CD4-positive, alpha-beta memory T cell (primary cell): ENCODE measurements at regions not wholly inside any gene's neighbourhood (a gene's known extent, or its start where the extent isn't known, plus 50 kb on each side); places are given as distances from the start of the nearest gene placed in this dataset.

ENCODE experiments used
- CTCF ChIA-PET: fragments of 350-600 bp; sonication (Branson Sonifier 250); formaldehyde crosslinking; loops from one replicate; lab custom pipeline; 2021; ENCODE audit warnings: inconsistent platforms; ENCODE audit not compliant: partially characterized antibody; lab: Charles Lee
- POLR2A ChIA-PET: fragments of 350-600 bp; sonication (Branson Sonifier 250); formaldehyde crosslinking; loops from one replicate; lab custom pipeline; 2021; ENCODE audit not compliant: partially characterized antibody; lab: Charles Lee
- DNase-seq, 5 donors: peaks; one replicate each; pipeline versions ENCODE4 v3.0.0 to v3.0.0-alpha.2; 2020 to 2022; ENCODE audit warnings: mixed read lengths in 1 of 5
- H3K27ac ChIP-seq: one replicate; pipeline ENCODE4 v1.7.0; 2013; ENCODE audit warnings: low read depth, low read length
- H3K27me3 ChIP-seq: 2 replicates; pipeline ENCODE4 v1.7.0; 2013; ENCODE audit warnings: mild to moderate bottlenecking, low read length, moderate library complexity; ENCODE audit not compliant: insufficient read depth
- H3K36me3 ChIP-seq: 2 replicates; pipeline ENCODE4 v1.7.0; 2013; ENCODE audit warnings: mild to moderate bottlenecking, low read length, moderate library complexity; ENCODE audit not compliant: insufficient read depth
- H3K4me1 ChIP-seq: 2 replicates; pipeline ENCODE4 v1.7.0; 2013; ENCODE audit warnings: mild to moderate bottlenecking, low read length, moderate library complexity; ENCODE audit not compliant: insufficient read depth
- H3K4me3 ChIP-seq, 2 donors: one replicate each; pipeline ENCODE4 v1.7.0; 2013; ENCODE audit warnings: low read length in 2 of 2, mild to moderate bottlenecking in 1 of 2
- H3K9me3 ChIP-seq, 2 donors: one replicate each; pipeline ENCODE4 v1.7.0; 2013; ENCODE audit warnings: low read length in 2 of 2, control low read depth in 1 of 2; ENCODE audit not compliant: control insufficient read depth in 1 of 2
- H3K27ac Mint-ChIP-seq, 7 donors: one replicate each; pipeline ENCODE4 v1.8.0; 2020 to 2021; ENCODE audit warnings: mixed read lengths in 7 of 7, mild to moderate bottlenecking in 6 of 7, inconsistent platforms in 3 of 7, moderate library complexity in 3 of 7
- H3K27me3 Mint-ChIP-seq, 2 donors: one replicate each; pipeline ENCODE4 v1.8.0; 2020 to 2021; ENCODE audit warnings: mixed read lengths in 2 of 2
- H3K36me3 Mint-ChIP-seq, 2 donors: one replicate each; pipeline ENCODE4 v1.8.0; 2020 to 2021; ENCODE audit warnings: mixed read lengths in 2 of 2, inconsistent platforms in 1 of 2, mild to moderate bottlenecking in 1 of 2
- H3K4me1 Mint-ChIP-seq, 4 donors: one replicate each; pipeline ENCODE4 v1.8.0; 2020 to 2021; ENCODE audit warnings: mixed read lengths in 4 of 4, mild to moderate bottlenecking in 1 of 4
- H3K4me3 Mint-ChIP-seq, 8 donors: one replicate each; pipeline ENCODE4 v1.8.0; 2020 to 2021; ENCODE audit warnings: mixed read lengths in 8 of 8, mild to moderate bottlenecking in 7 of 8, moderate library complexity in 6 of 8, inconsistent platforms in 3 of 8
- H3K9me3 Mint-ChIP-seq, 8 donors: one replicate each; pipeline ENCODE4 v1.8.0; 2020 to 2021; ENCODE audit warnings: mixed read lengths in 8 of 8, mild to moderate bottlenecking in 5 of 8, inconsistent platforms in 3 of 8, moderate library complexity in 1 of 8
- intact Hi-C: fragments of 100-400 bp; cut with micrococcal nuclease; formaldehyde crosslinking; loops from one replicate; pipeline ENCODE4 v1.15.1; 2023

- no peak overlapping the region for H3K27ac Mint-ChIP-seq
- POLR2A ChIA-PET = no interaction called here
- Histone ChIP-seq H3K4me1 (no peaks in the 10 kb centered on the region), H3K4me3 (no peak overlapping the region), H3K36me3 (no peaks in the 10 kb centered on the region), H3K9me3 (no peaks in the 10 kb centered on the region), H3K27ac (no peak overlapping the region), H3K27me3 (no peaks in the 10 kb centered on the region)
- no peaks in the 10 kb centered on the region for H3K4me1 Mint-ChIP-seq
- no peaks in the 10 kb centered on the region for H3K27me3 Mint-ChIP-seq
- intact Hi-C loops = no loop called here
- peaks cover 0 to 9% (median 4%) of the 10 kb centered on the region in 8 donors for H3K9me3 Mint-ChIP-seq
- no peak overlapping the region for H3K4me3 Mint-ChIP-seq
- peak in 1 of 5 donors; percentile 22 for DNase-seq
- no peaks in the 10 kb centered on the region for H3K36me3 Mint-ChIP-seq
- CTCF ChIA-PET = no interaction called here
Observed at GRCh38 chr4:46520361-46520760, 130.4 kb upstream of the GABRA2 start.

GRCh38 chr4:46515940-46516339, 126.0 kb upstream of the GABRA2 start:
- Mint-ChIP-seq H3K36me3 (no peaks in the 10 kb centered on the region), H3K4me1 (no peaks in the 10 kb centered on the region), H3K27ac (no peak overlapping the region), H3K27me3 (no peaks in the 10 kb centered on the region), H3K9me3 (peaks cover 0 to 7% (median 4%) of the 10 kb centered on the region in 8 donors), H3K4me3 (no peak overlapping the region)
- no peak for DNase-seq
- no peaks in the 10 kb centered on the region for H3K27me3 ChIP-seq
- POLR2A ChIA-PET = no interaction called here
- H3K27ac ChIP-seq = no peak overlapping the region
- no peaks in the 10 kb centered on the region for H3K36me3 ChIP-seq
- CTCF ChIA-PET = no interaction called here
- intact Hi-C loops = no loop called here
- H3K9me3 ChIP-seq = peaks cover 0 to 2% of the 10 kb centered on the region in 2 donors
- no peak overlapping the region for H3K4me3 ChIP-seq
- H3K4me1 ChIP-seq = no peaks in the 10 kb centered on the region

- Histone ChIP-seq H3K27ac (no peak overlapping the region), H3K36me3 (no peaks in the 10 kb centered on the region), H3K4me1 (no peaks in the 10 kb centered on the region), H3K4me3 (no peak overlapping the region), H3K9me3 (peaks cover 0 to 2% of the 10 kb centered on the region in 2 donors), H3K27me3 (no peaks in the 10 kb centered on the region)
- Mint-ChIP-seq H3K27ac (no peak overlapping the region), H3K9me3 (peaks cover 0 to 5% (median 0%) of the 10 kb centered on the region in 8 donors), H3K4me1 (no peaks in the 10 kb centered on the region), H3K27me3 (no peaks in the 10 kb centered on the region), H3K4me3 (no peak overlapping the region), H3K36me3 (no peaks in the 10 kb centered on the region)
- ChIA-PET CTCF (no interaction called here), POLR2A (no interaction called here)
- DNase-seq = no peak
- intact Hi-C loops = no loop called here
Observed at GRCh38 chr4:46508216-46508615, 118.3 kb upstream of the GABRA2 start.

GRCh38 chr4:46506876-46507275, 116.9 kb upstream of the GABRA2 start:
- no peaks in the 10 kb centered on the region for H3K4me1 ChIP-seq
- no peaks in the 10 kb centered on the region for H3K27me3 Mint-ChIP-seq
- H3K27ac ChIP-seq = no peak overlapping the region
- no peaks in the 10 kb centered on the region for H3K27me3 ChIP-seq
- H3K9me3 Mint-ChIP-seq = peaks cover 0 to 5% (median 1%) of the 10 kb centered on the region in 8 donors
- CTCF ChIA-PET = no interaction called here
- H3K4me1 Mint-ChIP-seq = no peaks in the 10 kb centered on the region
- peaks cover 0 to 2% of the 10 kb centered on the region in 2 donors for H3K9me3 ChIP-seq
- no peak for DNase-seq
- no peaks in the 10 kb centered on the region for H3K36me3 Mint-ChIP-seq
- no peaks in the 10 kb centered on the region for H3K36me3 ChIP-seq
- H3K4me3 Mint-ChIP-seq = no peak overlapping the region
- POLR2A ChIA-PET = no interaction called here
- no peak overlapping the region for H3K4me3 ChIP-seq
- intact Hi-C loops = no loop called here
- H3K27ac Mint-ChIP-seq = no peak overlapping the region

GRCh38 chr4:46505131-46505530, 115.2 kb upstream of the GABRA2 start:
- H3K9me3 Mint-ChIP-seq = peaks cover 0 to 5% (median 2%) of the 10 kb centered on the region in 8 donors
- no peaks in the 10 kb centered on the region for H3K27me3 Mint-ChIP-seq
- H3K36me3 ChIP-seq = no peaks in the 10 kb centered on the region
- DNase-seq = no peak
- H3K27me3 ChIP-seq = no peaks in the 10 kb centered on the region
- no peaks in the 10 kb centered on the region for H3K9me3 ChIP-seq
- no peak overlapping the region for H3K4me3 ChIP-seq
- no peak overlapping the region for H3K4me3 Mint-ChIP-seq
- H3K27ac ChIP-seq = no peak overlapping the region
- no peaks in the 10 kb centered on the region for H3K36me3 Mint-ChIP-seq
- H3K27ac Mint-ChIP-seq = no peak overlapping the region
- no peaks in the 10 kb centered on the region for H3K4me1 Mint-ChIP-seq
- ChIA-PET CTCF (no interaction called here), POLR2A (no interaction called here)
- intact Hi-C loops = no loop called here
- no peaks in the 10 kb centered on the region for H3K4me1 ChIP-seq

- no peak for DNase-seq
- POLR2A ChIA-PET = no interaction called here
Observed at GRCh38 chr4:46503739-46504138, 113.8 kb upstream of the GABRA2 start.

GRCh38 chr4:46492394-46492793, 102.5 kb upstream of the GABRA2 start:
- Histone ChIP-seq H3K27me3 (no peaks in the 10 kb centered on the region), H3K36me3 (no peaks in the 10 kb centered on the region), H3K27ac (no peak overlapping the region), H3K4me1 (no peaks in the 10 kb centered on the region), H3K9me3 (no peaks in the 10 kb centered on the region), H3K4me3 (no peak overlapping the region)
- POLR2A ChIA-PET = no interaction called here
- no peaks in the 10 kb centered on the region for H3K36me3 Mint-ChIP-seq
- intact Hi-C loops = no loop called here
- H3K27me3 Mint-ChIP-seq = no peaks in the 10 kb centered on the region
- CTCF ChIA-PET = no interaction called here
- no peak for DNase-seq
- no peak overlapping the region for H3K27ac Mint-ChIP-seq
- no peaks in the 10 kb centered on the region for H3K4me1 Mint-ChIP-seq
- peaks cover 0 to 10% (median 4%) of the 10 kb centered on the region in 8 donors for H3K9me3 Mint-ChIP-seq
- H3K4me3 Mint-ChIP-seq = no peak overlapping the region

More at GRCh38 chr4:46503739-46504138, 113.8 kb upstream of the GABRA2 start:
- Mint-ChIP-seq H3K27me3 (no peaks in the 10 kb centered on the region), H3K4me1 (no peaks in the 10 kb centered on the region), H3K4me3 (no peak overlapping the region), H3K36me3 (no peaks in the 10 kb centered on the region), H3K27ac (no peak overlapping the region), H3K9me3 (peaks cover 0 to 5% (median 2%) of the 10 kb centered on the region in 8 donors)
- Histone ChIP-seq H3K36me3 (no peaks in the 10 kb centered on the region), H3K9me3 (no peaks in the 10 kb centered on the region), H3K27ac (no peak overlapping the region), H3K4me1 (no peaks in the 10 kb centered on the region), H3K4me3 (no peak overlapping the region), H3K27me3 (no peaks in the 10 kb centered on the region)
- CTCF ChIA-PET = no interaction called here
- intact Hi-C loops = no loop called here

- no peak for DNase-seq
- H3K4me3 Mint-ChIP-seq = no peak overlapping the region
- H3K27ac Mint-ChIP-seq = no peak overlapping the region
- intact Hi-C loops = no loop called here
- POLR2A ChIA-PET = no interaction called here
- H3K4me3 ChIP-seq = no peak overlapping the region
- H3K27ac ChIP-seq = no peak overlapping the region
- H3K27me3 ChIP-seq = no peaks in the 10 kb centered on the region
- H3K27me3 Mint-ChIP-seq = no peaks in the 10 kb centered on the region
- H3K4me1 Mint-ChIP-seq = no peaks in the 10 kb centered on the region
- CTCF ChIA-PET = no interaction called here
- H3K36me3 Mint-ChIP-seq = no peaks in the 10 kb centered on the region
- H3K9me3 Mint-ChIP-seq = peaks cover 0 to 10% (median 5%) of the 10 kb centered on the region in 8 donors
- H3K4me1 ChIP-seq = no peaks in the 10 kb centered on the region
- H3K36me3 ChIP-seq = no peaks in the 10 kb centered on the region
- H3K9me3 ChIP-seq = no peaks in the 10 kb centered on the region
Observed at GRCh38 chr4:46491455-46491854, 101.5 kb upstream of the GABRA2 start.
